PC-3 (cell line): ENCODE measurements at regions not wholly inside any gene's neighbourhood (a gene's known extent, or its start where the extent isn't known, plus 50 kb on each side); places are given as distances from the start of the nearest gene placed in this dataset.

Source experiments
- ATAC-seq: fragments of 200-7000 bp; cut with Tn5 transposase; 2 replicates; pipeline ENCODE4 v1.9.1; 2020; ENCODE audit warnings: mild to moderate bottlenecking, moderate library complexity
- BruUV-seq: library from RNA; stranded (reverse); fragments of 400-500 nt; replicated peaks from 2 replicates; lab custom pipeline; 2021; lab: Mats Ljungman, UMichigan
- CTCF ChIA-PET: fragments of 300-600 bp; sonication (Branson Sonifier 250); formaldehyde crosslinking; loops from one replicate; lab custom pipeline; 2022; ENCODE audit warnings: antibody characterized with exemption; lab: Charles Lee
- POLR2A ChIA-PET: fragments of 300-600 bp; sonication (Branson Sonifier 250); formaldehyde crosslinking; loops from one replicate; lab custom pipeline; 2022; ENCODE audit warnings: antibody characterized with exemption; ENCODE audit not compliant: unreplicated experiment; lab: Charles Lee
- DNase-seq: peaks from one replicate; pipeline ENCODE4 v3.0.0-alpha.2; 2015
- H2AFZ ChIP-seq: fragments of 300-600 bp; sonication (generic); 2 replicates; pipeline ENCODE4 v1.6.0; 2016; ENCODE audit warnings: antibody characterized with exemption, low read length
- H3F3A ChIP-seq: fragments of 300-600 bp; sonication (generic); one replicate; pipeline ENCODE4 v1.6.0; 2017; ENCODE audit warnings: antibody characterized with exemption, low read length, control low read depth, mild to moderate bottlenecking; ENCODE audit not compliant: unreplicated experiment
- H3K27ac ChIP-seq: fragments of 300-600 bp; sonication (generic); 2 replicates; pipeline ENCODE4 v1.5.1; 2016; ENCODE audit warnings: mild to moderate bottlenecking, low read length
- H3K27me3 ChIP-seq: fragments of 300-600 bp; sonication (generic); 2 replicates; pipeline ENCODE4 v1.6.1; 2016; ENCODE audit warnings: low read length, mixed read lengths
- H3K36me3 ChIP-seq: fragments of 300-600 bp; sonication (generic); 2 replicates; pipeline ENCODE4 v1.6.1; 2016; ENCODE audit warnings: low read depth, mixed run types, low read length, mixed read lengths
- H3K4me1 ChIP-seq: fragments of 300-600 bp; sonication (generic); 2 replicates; pipeline ENCODE4 v1.5.1; 2016; ENCODE audit warnings: low read length; ENCODE audit not compliant: insufficient read depth
- H3K4me2 ChIP-seq: fragments of 300-600 bp; sonication (generic); 2 replicates; pipeline ENCODE4 v1.6.0; 2016; ENCODE audit warnings: low read length
- H3K4me3 ChIP-seq: fragments of 300-600 bp; sonication (generic); 2 replicates; pipeline ENCODE4 v1.5.1; 2016; ENCODE audit warnings: mild to moderate bottlenecking, low read length, mixed read lengths
- H3K79me2 ChIP-seq: fragments of 300-600 bp; sonication (generic); 2 replicates; pipeline ENCODE4 v1.6.1; 2017; ENCODE audit warnings: low read length, mixed read lengths
- H3K9ac ChIP-seq: fragments of 300-600 bp; sonication (generic); 2 replicates; pipeline ENCODE4 v1.6.0; 2016; ENCODE audit warnings: mild to moderate bottlenecking, low read length
- H3K9me2 ChIP-seq: fragments of 300-600 bp; sonication (generic); replicated peaks from 2 replicates; pipeline ENCODE4 v1.6.1; 2016; ENCODE audit warnings: mixed run types, low read length, mixed read lengths
- H3K9me3 ChIP-seq: fragments of 300-600 bp; sonication (generic); 2 replicates; pipeline ENCODE4 v1.6.1; 2016; ENCODE audit warnings: low read length, mixed read lengths
- H4K20me1 ChIP-seq: fragments of 300-600 bp; sonication (generic); 2 replicates; pipeline ENCODE4 v1.6.1; 2016; ENCODE audit warnings: low read length, mixed read lengths
- CTCF ChIP-seq: fragments of 300-600 bp; sonication (generic); conservative IDR thresholded peaks from 2 replicates; pipeline ENCODE4 v1.5.1; 2017; ENCODE audit warnings: antibody characterized with exemption, low read depth, mild to moderate bottlenecking, low read length
- EZH2 ChIP-seq: fragments of 300-600 bp; sonication (generic); IDR thresholded peaks from one replicate; pipeline ENCODE4 v1.6.1; 2017; ENCODE audit warnings: antibody characterized with exemption, mild to moderate bottlenecking, low read length; ENCODE audit not compliant: unreplicated experiment
- EZH2phosphoT487 ChIP-seq: fragments of 300-600 bp; sonication (generic); IDR thresholded peaks from 2 replicates; pipeline ENCODE4 v1.6.1; 2018; ENCODE audit warnings: mild to moderate bottlenecking, antibody characterized with exemption, low read length, borderline replicate concordance
- intact Hi-C: fragments of 100-400 bp; cut with micrococcal nuclease; formaldehyde crosslinking; loops from 2 replicates; pipeline ENCODE4 v1.9.0; 2023

- no peak overlapping the region for H3K4me2 ChIP-seq
- TF ChIP-seq EZH2 (no peak), EZH2phosphoT487 (no peak), CTCF (no peak)
- DNase-seq = no peak
- H3K79me2 ChIP-seq = no peaks in the 10 kb centered on the region
- H2AFZ ChIP-seq = no peak overlapping the region
- H3K4me1 ChIP-seq = no peaks in the 10 kb centered on the region
- no peaks in the 10 kb centered on the region for H3F3A ChIP-seq
- no peak overlapping the region for H3K27ac ChIP-seq
- BruUV-seq = no TSS peak
- CTCF ChIA-PET = no interaction called here
- no peaks in the 10 kb centered on the region for H3K36me3 ChIP-seq
- POLR2A ChIA-PET = no interaction called here
- H3K9me3 ChIP-seq = peaks cover 27% of the 10 kb centered on the region
- H4K20me1 ChIP-seq = no peaks in the 10 kb centered on the region
- no peak overlapping the region for H3K4me3 ChIP-seq
- H3K27me3 ChIP-seq = no peaks in the 10 kb centered on the region
- H3K9ac ChIP-seq = no peak overlapping the region
- no peak for ATAC-seq
- H3K9me2 ChIP-seq = no peaks in the 10 kb centered on the region
- intact Hi-C loops = no loop called here
Measured at GRCh38 chr3:73924048-73924447, 299.3 kb upstream of the PDZRN3 start.

- no peaks in the 10 kb centered on the region for H3F3A ChIP-seq
- ATAC-seq = no peak
- no peaks in the 10 kb centered on the region for H3K36me3 ChIP-seq
- H3K79me2 ChIP-seq = no peaks in the 10 kb centered on the region
- H4K20me1 ChIP-seq = no peaks in the 10 kb centered on the region
- CTCF ChIA-PET = no interaction called here
- no peak overlapping the region for H2AFZ ChIP-seq
- H3K9ac ChIP-seq = no peak overlapping the region
- POLR2A ChIA-PET = no interaction called here
- H3K4me2 ChIP-seq = no peak overlapping the region
- 0 out of 2 replicates have a peak, but pooled peaks cover 16% of the 10 kb centered on the region for H3K9me3 ChIP-seq
- H3K9me2 ChIP-seq = no peaks in the 10 kb centered on the region
- H3K27me3 ChIP-seq = no peaks in the 10 kb centered on the region
- H3K4me3 ChIP-seq = no peak overlapping the region
- intact Hi-C loops = no loop called here
- H3K27ac ChIP-seq = no peak overlapping the region
- no peak for DNase-seq
- no TSS peak for BruUV-seq
- no peak for TF ChIP-seq CTCF
- no peak for TF ChIP-seq EZH2
- no peak for TF ChIP-seq EZH2phosphoT487
- H3K4me1 ChIP-seq = no peaks in the 10 kb centered on the region
Measured at GRCh38 chr3:73917643-73918042, 292.9 kb upstream of the PDZRN3 start.

GRCh38 chr3:73915886-73916285 lies 291.1 kb upstream of the PDZRN3 start:
- Histone ChIP-seq H3K36me3 (no peaks in the 10 kb centered on the region), H3K79me2 (no peaks in the 10 kb centered on the region), H3K27ac (no peak overlapping the region), H3K9me3 (0 out of 2 replicates have a peak, but pooled peaks cover 13% of the 10 kb centered on the region), H3K27me3 (no peaks in the 10 kb centered on the region), H3K4me2 (no peak overlapping the region), H3K9me2 (no peaks in the 10 kb centered on the region), H2AFZ (no peak overlapping the region), H3K9ac (no peak overlapping the region), H3K4me3 (no peak overlapping the region), H4K20me1 (no peaks in the 10 kb centered on the region), H3F3A (no peaks in the 10 kb centered on the region), H3K4me1 (no peaks in the 10 kb centered on the region)
- no peak for ATAC-seq
- no peak for DNase-seq
- intact Hi-C loops = no loop called here
- POLR2A ChIA-PET = no interaction called here
- TF ChIP-seq EZH2 (no peak), CTCF (no peak), EZH2phosphoT487 (no peak)
- CTCF ChIA-PET = no interaction called here
- BruUV-seq = no TSS peak
